ENCODE measurements at regions not wholly inside any gene's neighbourhood (a gene's known extent, or its start where the extent isn't known, plus 50 kb on each side); places are given as distances from the start of the nearest gene placed in this dataset.
"Not testable (repeated sequence)": the region's sequence is repeated elsewhere in the genome, so short reads cannot be mapped to it uniquely, and the experiment has no call there.

DNA sequence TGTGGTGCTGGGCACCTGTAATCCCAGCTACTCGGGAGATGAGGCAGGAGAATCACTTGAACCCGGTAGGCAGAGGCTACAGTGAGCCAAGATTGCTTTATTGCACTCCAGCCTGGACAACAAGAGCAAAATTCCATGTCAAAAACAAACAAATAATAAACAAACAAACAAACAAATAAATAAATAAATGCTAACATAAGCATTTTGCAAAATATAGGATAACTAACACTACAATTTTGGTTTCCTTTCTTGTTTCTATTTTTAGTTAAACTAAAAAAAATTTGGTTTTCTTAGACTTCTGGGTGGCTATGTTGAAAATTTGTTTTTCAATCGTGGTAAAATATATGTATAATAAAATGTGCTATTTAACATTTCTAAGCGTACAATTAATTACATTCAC is 115.0 kb upstream of the ZNF516 start:
- no peak overlapping the region for H3K4me3 Mint-ChIP-seq
- H3K36me3 Mint-ChIP-seq (ENCODE audit: low read depth), result no peaks in the 10 kb centered on the region
- peaks cover under 1% of the 10 kb centered on the region for H3K27me3 Mint-ChIP-seq
- no peaks in the 10 kb centered on the region for H3K9me3 Mint-ChIP-seq
- TF ChIP-seq, protein P1, sequence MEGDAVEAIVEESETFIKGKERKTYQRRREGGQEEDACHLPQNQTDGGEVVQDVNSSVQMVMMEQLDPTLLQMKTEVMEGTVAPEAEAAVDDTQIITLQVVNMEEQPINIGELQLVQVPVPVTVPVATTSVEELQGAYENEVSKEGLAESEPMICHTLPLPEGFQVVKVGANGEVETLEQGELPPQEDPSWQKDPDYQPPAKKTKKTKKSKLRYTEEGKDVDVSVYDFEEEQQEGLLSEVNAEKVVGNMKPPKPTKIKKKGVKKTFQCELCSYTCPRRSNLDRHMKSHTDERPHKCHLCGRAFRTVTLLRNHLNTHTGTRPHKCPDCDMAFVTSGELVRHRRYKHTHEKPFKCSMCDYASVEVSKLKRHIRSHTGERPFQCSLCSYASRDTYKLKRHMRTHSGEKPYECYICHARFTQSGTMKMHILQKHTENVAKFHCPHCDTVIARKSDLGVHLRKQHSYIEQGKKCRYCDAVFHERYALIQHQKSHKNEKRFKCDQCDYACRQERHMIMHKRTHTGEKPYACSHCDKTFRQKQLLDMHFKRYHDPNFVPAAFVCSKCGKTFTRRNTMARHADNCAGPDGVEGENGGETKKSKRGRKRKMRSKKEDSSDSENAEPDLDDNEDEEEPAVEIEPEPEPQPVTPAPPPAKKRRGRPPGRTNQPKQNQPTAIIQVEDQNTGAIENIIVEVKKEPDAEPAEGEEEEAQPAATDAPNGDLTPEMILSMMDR (IDR thresholded peaks at IDR 0.05), result no peak
- no peak for DNase-seq
- no peaks in the 10 kb centered on the region for H3K4me1 Mint-ChIP-seq
- intact Hi-C loops (cut with micrococcal nuclease), result no loop called here
- POLR2A ChIA-PET, result no interaction called here
- CTCF ChIA-PET, result no interaction called here
- ATAC-seq (ENCODE audit: low read depth), result no peak
- no peak overlapping the region for H3K27ac Mint-ChIP-seq

DNA sequence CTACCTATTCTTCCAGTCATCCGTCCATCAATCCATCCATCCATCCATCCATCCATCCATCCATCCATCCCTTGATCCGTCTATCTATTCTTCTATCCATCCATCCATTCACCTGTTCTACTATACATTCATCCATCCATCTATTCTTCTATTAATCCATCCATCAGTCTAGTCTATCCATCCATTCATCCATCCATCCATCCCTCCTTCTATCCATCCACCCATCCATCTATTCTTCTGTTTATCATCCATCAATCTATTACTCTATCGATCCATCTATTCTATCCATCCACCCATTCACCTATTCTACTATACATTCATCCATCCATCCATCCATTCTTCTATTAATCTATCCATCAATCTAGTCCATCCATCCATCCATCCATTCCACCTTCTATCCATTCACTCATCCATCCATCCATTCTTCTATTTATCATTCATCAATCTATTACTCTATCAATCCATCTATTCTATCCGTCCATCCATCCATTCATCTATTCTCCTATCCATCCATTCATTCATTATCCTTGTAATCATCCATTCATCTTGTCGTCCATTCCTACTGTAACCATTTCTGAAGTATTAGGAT is 110.4 kb upstream of the ZNF516 start:
- H3K9me3 Mint-ChIP-seq, result no peaks in the 10 kb centered on the region
- H3K27ac Mint-ChIP-seq, result no peak overlapping the region
- ATAC-seq (ENCODE audit: low read depth) (no peak), DNase-seq (no peak)
- ChIA-PET CTCF (no interaction called here), POLR2A (no interaction called here)
- intact Hi-C loops (cut with micrococcal nuclease), result no loop called here
- no peaks in the 10 kb centered on the region for H3K4me1 Mint-ChIP-seq
- TF ChIP-seq, protein P1 (IDR thresholded peaks at IDR 0.05), result no peak
- H3K4me3 Mint-ChIP-seq, result no peak overlapping the region
- H3K27me3 Mint-ChIP-seq, result no peaks in the 10 kb centered on the region
- no peaks in the 10 kb centered on the region for H3K36me3 Mint-ChIP-seq (ENCODE audit: low read depth)

DNA sequence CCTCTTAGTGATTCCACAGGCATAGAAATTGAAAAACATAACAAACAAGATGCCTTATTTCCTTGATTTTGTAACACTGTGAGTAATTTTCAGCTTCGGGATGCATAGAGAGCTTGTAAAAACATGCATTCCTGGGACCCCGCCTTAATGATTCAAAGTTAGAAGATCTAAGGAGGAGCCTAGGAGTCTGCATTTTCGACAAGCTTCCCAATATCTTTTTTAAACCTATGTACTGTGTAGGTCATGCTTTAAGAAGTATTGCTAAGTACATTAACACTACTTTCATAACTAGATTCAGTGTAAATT is 109.8 kb upstream of the ZNF516 start:
- ATAC-seq (ENCODE audit: low read depth) (no peak), DNase-seq (no peak)
- Mint-ChIP-seq H3K9me3 (no peaks in the 10 kb centered on the region), H3K36me3 (ENCODE audit: low read depth) (no peaks in the 10 kb centered on the region), H3K27me3 (no peaks in the 10 kb centered on the region), H3K4me3 (no peak overlapping the region), H3K4me1 (no peaks in the 10 kb centered on the region), H3K27ac (no peak overlapping the region)
- TF ChIP-seq, protein P1 (IDR thresholded peaks at IDR 0.05), result no peak
- intact Hi-C loops (cut with micrococcal nuclease), result no loop called here
- CTCF ChIA-PET, result no interaction called here
- POLR2A ChIA-PET, result no interaction called here

DNA sequence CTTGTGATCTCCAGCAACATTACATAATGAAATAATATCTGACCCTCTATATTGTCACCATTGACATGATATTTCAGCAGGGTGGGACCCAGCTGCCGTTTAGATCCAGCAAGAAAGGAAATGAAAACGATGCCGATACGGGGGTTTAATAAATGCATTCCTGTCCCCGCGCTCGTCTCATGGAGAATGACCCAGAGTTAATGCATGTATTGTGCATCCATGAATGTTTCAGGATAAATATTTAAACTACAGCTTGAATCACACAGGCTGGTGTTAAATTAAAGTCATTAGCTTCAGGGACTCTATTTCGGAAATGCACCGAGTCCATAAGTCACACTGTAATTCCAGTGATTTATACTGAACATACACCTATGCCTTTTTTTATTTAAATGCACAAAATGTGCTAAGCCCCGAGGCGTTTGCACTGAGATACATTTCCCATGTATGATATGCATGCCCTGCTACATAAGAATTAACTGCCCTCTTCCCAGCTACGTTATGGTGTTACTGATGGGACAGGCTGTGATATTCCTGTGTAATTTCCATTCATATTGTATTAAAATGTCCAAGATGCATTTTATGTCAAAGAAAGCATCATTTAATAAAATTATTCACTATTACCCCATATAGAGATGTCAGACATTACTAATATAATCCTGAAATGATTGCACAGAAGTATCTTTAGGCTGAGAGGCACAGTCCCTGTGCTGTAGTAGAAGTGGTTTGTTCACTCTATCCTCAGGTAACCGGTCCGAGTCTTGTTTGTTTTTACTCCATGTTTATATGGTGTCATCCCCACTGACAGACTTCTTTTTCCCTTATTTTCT is 109.3 kb upstream of the ZNF516 start:
- ATAC-seq (ENCODE audit: low read depth) (no peak), DNase-seq (no peak)
- CTCF ChIA-PET, result no interaction called here
- Mint-ChIP-seq H3K27ac (no peak overlapping the region), H3K9me3 (no peaks in the 10 kb centered on the region), H3K4me3 (no peak overlapping the region), H3K27me3 (no peaks in the 10 kb centered on the region), H3K36me3 (ENCODE audit: low read depth) (no peaks in the 10 kb centered on the region), H3K4me1 (no peaks in the 10 kb centered on the region)
- TF ChIP-seq, protein P1 (IDR thresholded peaks at IDR 0.05), result no peak
- POLR2A ChIA-PET, result no interaction called here
- intact Hi-C loops (cut with micrococcal nuclease), result no loop called here

DNA sequence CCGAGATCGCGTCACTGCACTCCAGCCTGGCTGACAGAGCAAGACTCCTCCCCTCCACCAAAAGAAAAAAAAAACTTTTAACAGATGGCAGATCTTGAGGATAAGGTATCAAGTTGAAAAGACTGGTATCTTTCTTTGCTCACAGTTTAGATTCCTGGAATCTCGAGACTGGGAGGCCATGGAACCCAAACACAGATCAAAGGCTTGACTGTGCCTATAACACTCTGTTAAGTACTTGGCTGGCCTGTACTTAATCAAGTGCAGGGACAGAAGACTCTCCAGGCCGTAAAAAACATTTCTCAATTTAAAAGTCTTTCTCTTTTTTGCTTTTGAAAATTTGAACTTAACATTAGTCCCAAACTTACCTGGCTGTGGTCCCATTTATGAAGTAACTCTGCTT is 107.1 kb upstream of the ZNF516 start:
- ChIA-PET POLR2A (no interaction called here), CTCF (no interaction called here)
- ATAC-seq (ENCODE audit: low read depth) (no peak), DNase-seq (no peak)
- Mint-ChIP-seq H3K27me3 (no peaks in the 10 kb centered on the region), H3K27ac (no peak overlapping the region), H3K36me3 (ENCODE audit: low read depth) (no peaks in the 10 kb centered on the region), H3K4me1 (no peaks in the 10 kb centered on the region), H3K4me3 (no peak overlapping the region), H3K9me3 (no peaks in the 10 kb centered on the region)
- TF ChIP-seq, protein P1 (IDR thresholded peaks at IDR 0.05), result no peak
- intact Hi-C loops (cut with micrococcal nuclease), result no loop called here

DNA sequence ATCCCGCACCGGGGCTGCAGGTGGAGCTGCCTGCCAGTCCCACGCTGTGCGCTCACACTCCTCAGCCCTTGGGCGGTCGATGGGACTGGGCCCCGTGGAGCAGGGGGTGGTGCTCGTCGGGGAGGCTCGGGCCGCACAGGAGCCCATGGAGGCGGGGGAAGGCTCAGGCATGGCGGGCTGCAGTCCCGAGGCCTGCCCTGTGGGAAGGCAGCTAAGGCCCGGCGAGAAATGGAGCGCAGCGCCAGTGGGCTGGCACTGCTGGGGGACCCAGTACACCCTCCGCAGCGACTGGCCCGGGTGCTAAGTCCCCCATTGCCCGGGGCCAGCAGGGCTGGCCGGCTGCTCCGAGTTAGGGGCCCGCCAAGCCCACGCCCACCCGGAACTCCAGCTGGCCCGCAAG is 105.0 kb upstream of the ZNF516 start:
- H3K36me3 Mint-ChIP-seq (ENCODE audit: low read depth); H3K4me1 Mint-ChIP-seq; ATAC-seq (ENCODE audit: low read depth); DNase-seq; H3K27ac Mint-ChIP-seq; H3K4me3 Mint-ChIP-seq; CTCF ChIA-PET; POLR2A ChIA-PET; intact Hi-C loops (cut with micrococcal nuclease); H3K9me3 Mint-ChIP-seq; H3K27me3 Mint-ChIP-seq: not testable (repeated sequence)
